Psoas muscle (tissue), 7 donors: ENCODE measurements at regions not wholly inside any gene's neighbourhood (a gene's known extent, or its start where the extent isn't known, plus 50 kb on each side); places are given as distances from the start of the nearest gene placed in this dataset.

Experiments
- ATAC-seq, 4 donors: fragments of 200-7000 bp; cut with Tn5 transposase; one replicate each; pipeline ENCODE4 v1.9.1; 2020; ENCODE audit warnings: moderate library complexity in 3 of 4, mild to moderate bottlenecking in 2 of 4
- DNase-seq, 2 donors: peaks; one replicate each; pipeline ENCODE4 v3.0.0-alpha.2; 2020
- H3K27ac ChIP-seq: fragments of 200-600 bp; one replicate; pipeline ENCODE4 v1.8.0; 2022
- H3K27me3 ChIP-seq, 3 donors: fragments of 200-600 bp in 1 of 3; one replicate each; pipeline versions ENCODE4 v1.6.1 to v1.8.0; 2013 to 2022; ENCODE audit warnings: low read length in 2 of 3, mild to moderate bottlenecking in 2 of 3, moderate library complexity in 1 of 3; ENCODE audit not compliant: insufficient read depth in 3 of 3
- H3K36me3 ChIP-seq, 2 donors: fragments of 200-600 bp in 1 of 2; one replicate each; pipeline versions ENCODE4 v1.6.1 to v1.8.0; 2013 to 2022; ENCODE audit warnings: low read depth in 1 of 2, mild to moderate bottlenecking in 1 of 2, moderate library complexity in 1 of 2; ENCODE audit not compliant: insufficient read depth in 1 of 2
- H3K4me1 ChIP-seq: fragments of 200-600 bp; one replicate; pipeline ENCODE4 v1.8.0; 2022
- H3K4me3 ChIP-seq: fragments of 200-600 bp; one replicate; pipeline ENCODE4 v1.8.0; 2022; ENCODE audit warnings: mild to moderate bottlenecking
- H3K9me3 ChIP-seq: fragments of 200-600 bp; one replicate; pipeline ENCODE4 v1.8.0; 2022
- WGBS, 3 donors: extraction: QIAGEN DNeasy Blood & Tissue Kit; methylation state at CpG; one replicate each; pipeline versions ENCODE4 v1.1.6 to v1.1.7; 2013; 5-methylcytosine and 5-hydroxymethylcytosine counted together
- intact Hi-C, 2 donors: fragments of 100-400 bp; cut with DNase I; formaldehyde crosslinking; loops; one replicate each; pipeline versions ENCODE4 v1.11.0 to v1.14.2; 2022
- TF ChIP-seq, protein P1 (sequence below): fragments of 200-600 bp; IDR thresholded peaks from one replicate; pipeline ENCODE4 v1.8.0; 2022; ENCODE audit warnings: antibody characterized with exemption
- donor health status: healthy with polysubstance abuse.
- donor health status: DM: no; HTN: no; CAD: no; lungs with moderate emphysema.
- donor health status: Bipolar disorder and iron deficiency.
- donor health status: healthy.
- donor health status: DM: yes; HTN: yes; CAD: no.
- donor health status: DM: no; HTN: no; CAD: no.
- donor health status: DM: yes; HTN: yes; CAD: no.

GRCh38 chr2:195119231-195119630, 537.8 kb upstream of the SLC39A10 start:
- no peaks in the 10 kb centered on the region for H3K27me3 ChIP-seq
- H3K4me3 ChIP-seq: no peak overlapping the region
- H3K36me3 ChIP-seq: no peaks in the 10 kb centered on the region
- DNase-seq (no peak), ATAC-seq (no peak)
- no peaks in the 10 kb centered on the region for H3K4me1 ChIP-seq
- intact Hi-C loops: no loop called here
- TF ChIP-seq, protein P1, sequence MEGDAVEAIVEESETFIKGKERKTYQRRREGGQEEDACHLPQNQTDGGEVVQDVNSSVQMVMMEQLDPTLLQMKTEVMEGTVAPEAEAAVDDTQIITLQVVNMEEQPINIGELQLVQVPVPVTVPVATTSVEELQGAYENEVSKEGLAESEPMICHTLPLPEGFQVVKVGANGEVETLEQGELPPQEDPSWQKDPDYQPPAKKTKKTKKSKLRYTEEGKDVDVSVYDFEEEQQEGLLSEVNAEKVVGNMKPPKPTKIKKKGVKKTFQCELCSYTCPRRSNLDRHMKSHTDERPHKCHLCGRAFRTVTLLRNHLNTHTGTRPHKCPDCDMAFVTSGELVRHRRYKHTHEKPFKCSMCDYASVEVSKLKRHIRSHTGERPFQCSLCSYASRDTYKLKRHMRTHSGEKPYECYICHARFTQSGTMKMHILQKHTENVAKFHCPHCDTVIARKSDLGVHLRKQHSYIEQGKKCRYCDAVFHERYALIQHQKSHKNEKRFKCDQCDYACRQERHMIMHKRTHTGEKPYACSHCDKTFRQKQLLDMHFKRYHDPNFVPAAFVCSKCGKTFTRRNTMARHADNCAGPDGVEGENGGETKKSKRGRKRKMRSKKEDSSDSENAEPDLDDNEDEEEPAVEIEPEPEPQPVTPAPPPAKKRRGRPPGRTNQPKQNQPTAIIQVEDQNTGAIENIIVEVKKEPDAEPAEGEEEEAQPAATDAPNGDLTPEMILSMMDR: no peak
- H3K9me3 ChIP-seq: no peaks in the 10 kb centered on the region
- H3K27ac ChIP-seq: no peak overlapping the region

DNA sequence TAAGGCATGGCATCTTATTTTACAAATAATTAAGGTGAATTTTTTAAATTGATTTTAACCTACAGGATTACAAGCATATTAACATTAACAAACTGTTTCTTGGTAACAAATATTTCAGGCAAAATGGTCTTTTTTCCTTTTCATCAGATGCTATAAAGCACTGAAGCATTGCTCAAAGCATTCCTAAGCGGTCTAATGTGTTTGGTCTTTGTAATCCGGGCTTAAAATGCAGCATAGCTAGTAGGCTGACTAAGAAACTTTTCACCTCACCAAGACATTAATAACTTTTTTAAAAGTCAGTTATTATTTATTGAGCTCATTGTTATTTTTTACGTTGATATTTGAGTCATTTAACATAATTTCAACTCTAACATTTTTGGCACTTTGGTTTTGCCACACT, 538.8 kb upstream of the SLC39A10 start:
- intact Hi-C loops: no loop called here
- Histone ChIP-seq H3K9me3 (no peaks in the 10 kb centered on the region), H3K27me3 (no peaks in the 10 kb centered on the region), H3K36me3 (no peaks in the 10 kb centered on the region), H3K4me3 (no peak overlapping the region), H3K27ac (no peak overlapping the region), H3K4me1 (no peaks in the 10 kb centered on the region)
- ATAC-seq (no peak), DNase-seq (no peak)
- TF ChIP-seq, protein P1: no peak
- 30 to 63% (median 46%) methylated on average over 3 of the region's 3 CpGs for WGBS, 3 donors

GRCh38 chr2:195117011-195117410, 540.0 kb upstream of the SLC39A10 start:
- TF ChIP-seq, protein P1: no peak
- H3K4me3 ChIP-seq: no peak overlapping the region
- no peaks in the 10 kb centered on the region for H3K9me3 ChIP-seq
- no peaks in the 10 kb centered on the region for H3K4me1 ChIP-seq
- intact Hi-C loops: no loop called here
- H3K36me3 ChIP-seq: no peaks in the 10 kb centered on the region
- H3K27me3 ChIP-seq: no peaks in the 10 kb centered on the region
- ATAC-seq (no peak), DNase-seq (no peak)
- no peak overlapping the region for H3K27ac ChIP-seq

GRCh38 chr2:195115738-195116137, 541.3 kb upstream of the SLC39A10 start:
- no peak for ATAC-seq
- no peaks in the 10 kb centered on the region for H3K27me3 ChIP-seq
- intact Hi-C loops: no loop called here
- no peaks in the 10 kb centered on the region for H3K36me3 ChIP-seq
- 25 to 29% (median 26%) methylated on average over 2 of the region's 2 CpGs for WGBS, 3 donors
- TF ChIP-seq, protein P1: no peak
- no peaks in the 10 kb centered on the region for H3K9me3 ChIP-seq
- no peaks in the 10 kb centered on the region for H3K4me1 ChIP-seq
- H3K27ac ChIP-seq: no peak overlapping the region
- no peak for DNase-seq
- no peak overlapping the region for H3K4me3 ChIP-seq

- Histone ChIP-seq H3K9me3 (no peaks in the 10 kb centered on the region), H3K27me3 (no peaks in the 10 kb centered on the region), H3K4me3 (no peak overlapping the region), H3K4me1 (no peaks in the 10 kb centered on the region), H3K27ac (no peak overlapping the region), H3K36me3 (no peaks in the 10 kb centered on the region)
- intact Hi-C loops: loop anchor here in 1 of 2 donors (2.0 kb wide), 1 partner anchor 15 kb away; no protein-coding TSS in a partner anchor
- DNase-seq (no peak), ATAC-seq (no peak)
- TF ChIP-seq, protein P1: no peak
Measured at GRCh38 chr2:195108182-195108581, 548.8 kb upstream of the SLC39A10 start.
